T-helper 1 cell treated with Interleukin-12 subunit alpha and Interleukin-12 subunit beta and Interleukin-4 antibody, amounts not matched to agents 30 μg/mL and 1 μg/mL, for 36 hours (primary cell): ENCODE measurements at regions not wholly inside any gene's neighbourhood (a gene's known extent, or its start where the extent isn't known, plus 50 kb on each side); places are given as distances from the start of the nearest gene placed in this dataset.

ENCODE experiments used
- H3K27ac Mint-ChIP-seq: one replicate; pipeline ENCODE4 v1.8.0; 2021; ENCODE audit warnings: mild to moderate bottlenecking, mixed read lengths
- H3K27me3 Mint-ChIP-seq: one replicate; pipeline ENCODE4 v1.8.0; 2021; ENCODE audit warnings: low read depth, mixed read lengths
- H3K36me3 Mint-ChIP-seq: one replicate; pipeline ENCODE4 v1.8.0; 2021; ENCODE audit warnings: low read depth, mixed read lengths
- H3K4me1 Mint-ChIP-seq: one replicate; pipeline ENCODE4 v1.8.0; 2021; ENCODE audit warnings: low read depth, mixed read lengths
- H3K4me3 Mint-ChIP-seq: one replicate; pipeline ENCODE4 v1.8.0; 2021; ENCODE audit warnings: mild to moderate bottlenecking, moderate library complexity, mixed read lengths
- H3K9me3 Mint-ChIP-seq: one replicate; pipeline ENCODE4 v1.8.0; 2021; ENCODE audit warnings: mixed read lengths

DNA sequence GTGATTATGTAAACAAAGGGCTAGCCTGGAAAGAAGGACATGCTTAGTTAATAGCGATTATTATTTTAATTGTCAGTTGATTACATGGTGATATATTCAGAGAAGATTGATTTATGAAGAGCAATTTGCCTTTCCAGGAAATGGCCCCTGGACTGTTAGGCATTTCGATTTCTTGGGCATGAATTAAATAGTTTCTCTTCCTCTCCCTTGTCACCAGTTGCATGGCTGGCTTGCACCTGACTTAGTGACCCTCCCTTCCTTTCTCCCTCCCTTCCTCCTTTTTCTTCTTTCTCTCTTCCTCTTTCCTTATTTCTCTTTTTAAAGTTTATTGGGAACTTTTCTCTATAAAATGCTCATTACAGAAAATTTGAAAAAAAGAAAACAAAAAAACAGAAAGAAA is 235.4 kb downstream of the CDC5L start:
- Mint-ChIP-seq H3K27ac (no peak overlapping the region), H3K9me3 (no peaks in the 10 kb centered on the region), H3K27me3 (peaks cover 3% of the 10 kb centered on the region), H3K36me3 (no peaks in the 10 kb centered on the region), H3K4me1 (peaks cover 3% of the 10 kb centered on the region), H3K4me3 (no peak overlapping the region)

DNA sequence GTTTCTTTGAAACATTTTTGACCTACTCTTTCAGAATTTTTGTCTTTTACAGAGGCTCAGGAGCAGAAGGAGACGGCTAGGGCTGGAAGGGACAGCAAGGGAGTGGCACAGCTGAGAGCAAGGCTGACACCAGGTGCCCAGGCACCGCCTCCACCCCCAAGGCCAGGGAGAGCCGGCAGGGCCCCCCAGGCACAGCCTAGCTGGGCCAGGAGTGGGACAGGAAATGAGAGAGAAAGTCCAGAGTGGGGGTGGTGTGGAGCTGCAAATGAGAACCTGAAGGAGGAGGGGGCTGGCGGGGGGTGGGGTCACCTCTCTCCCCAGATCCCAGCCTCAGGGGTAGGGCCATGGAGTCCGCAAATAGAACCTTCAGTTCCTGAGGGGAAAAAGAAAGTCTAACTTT is 236.7 kb downstream of the CDC5L start:
- H3K4me3 Mint-ChIP-seq = no peak overlapping the region
- H3K4me1 Mint-ChIP-seq = peaks cover 3% of the 10 kb centered on the region
- H3K27me3 Mint-ChIP-seq = peaks cover 3% of the 10 kb centered on the region
- no peaks in the 10 kb centered on the region for H3K9me3 Mint-ChIP-seq
- no peaks in the 10 kb centered on the region for H3K36me3 Mint-ChIP-seq
- no peak overlapping the region for H3K27ac Mint-ChIP-seq

DNA sequence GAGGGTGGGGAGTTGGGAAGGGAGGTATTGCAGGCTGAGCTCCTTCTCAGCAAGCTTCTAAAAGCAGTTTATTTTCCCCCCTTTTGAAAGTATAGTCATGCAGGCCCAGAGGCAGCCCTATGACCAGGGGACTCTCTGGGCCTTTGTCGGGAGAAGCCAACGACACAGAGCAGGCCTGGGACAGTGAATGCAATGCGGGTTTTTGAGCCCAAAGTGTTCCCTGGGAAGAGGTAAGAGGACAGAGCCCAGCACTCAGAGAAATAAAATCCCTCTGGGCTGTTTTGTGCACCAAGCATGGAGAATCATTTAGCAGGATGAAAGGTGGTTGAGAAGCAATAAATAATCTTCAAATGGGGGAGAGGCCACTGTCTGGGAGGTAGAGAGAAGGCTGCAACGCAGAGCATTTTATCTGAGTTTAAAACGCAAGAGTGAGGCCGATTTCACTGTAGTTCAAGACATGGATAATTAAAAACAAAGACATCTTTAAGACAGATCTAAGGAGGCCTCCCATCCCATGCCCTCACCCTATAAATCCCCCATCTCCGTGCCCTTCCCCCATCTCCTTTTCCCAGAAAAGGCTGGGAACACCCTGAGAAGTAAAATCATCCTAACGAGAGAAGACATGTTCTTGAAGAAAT is 237.5 kb downstream of the CDC5L start:
- Mint-ChIP-seq H3K27ac (no peak overlapping the region), H3K4me1 (peaks cover 3% of the 10 kb centered on the region), H3K4me3 (no peak overlapping the region), H3K27me3 (peaks cover 3% of the 10 kb centered on the region), H3K36me3 (no peaks in the 10 kb centered on the region), H3K9me3 (no peaks in the 10 kb centered on the region)

DNA sequence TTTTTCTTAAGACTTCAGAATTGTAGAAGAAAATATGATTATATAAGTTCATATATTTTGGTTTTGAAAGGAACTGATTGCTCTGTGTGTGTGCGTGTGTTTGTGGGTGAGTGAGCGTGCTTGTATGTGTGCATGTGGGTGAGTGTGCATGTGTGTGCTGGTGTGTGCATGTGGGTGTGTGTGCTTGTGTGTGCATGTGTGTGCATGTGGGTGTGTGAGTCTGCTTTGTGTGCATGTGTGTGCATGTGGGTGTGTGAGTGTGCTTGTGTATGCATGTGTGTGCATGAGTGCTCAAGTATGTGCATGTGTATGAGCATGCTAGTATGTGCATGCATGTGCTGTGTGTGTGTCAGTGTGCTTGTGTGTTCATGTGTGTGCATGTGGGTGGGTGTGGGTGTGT is 238.5 kb downstream of the CDC5L start:
- H3K4me1 Mint-ChIP-seq = peaks cover 3% of the 10 kb centered on the region
- H3K27ac Mint-ChIP-seq = no peak overlapping the region
- H3K9me3 Mint-ChIP-seq = no peaks in the 10 kb centered on the region
- peaks cover 3% of the 10 kb centered on the region for H3K27me3 Mint-ChIP-seq
- no peaks in the 10 kb centered on the region for H3K36me3 Mint-ChIP-seq
- H3K4me3 Mint-ChIP-seq = no peak overlapping the region

DNA sequence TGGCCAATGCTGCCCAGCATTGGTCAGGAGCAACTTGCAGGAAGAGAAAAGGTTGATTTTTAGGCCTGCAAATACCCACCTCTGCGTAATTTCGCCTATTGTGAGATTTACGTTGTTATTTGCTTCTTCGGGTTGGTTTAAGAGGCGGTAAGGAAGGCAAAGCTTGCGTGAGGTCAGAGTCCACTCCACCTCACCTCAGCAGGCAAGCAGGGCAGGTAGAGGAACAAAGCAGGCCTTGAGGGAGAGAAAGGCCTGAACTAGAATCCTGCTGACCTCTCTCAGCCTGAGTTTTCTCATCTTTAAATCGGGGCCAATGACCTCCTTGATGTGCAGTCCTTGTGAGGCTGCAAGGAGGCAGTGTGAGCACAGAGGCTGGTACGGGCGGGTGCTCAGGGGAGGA is 239.1 kb downstream of the CDC5L start:
- no peak overlapping the region for H3K27ac Mint-ChIP-seq
- no peaks in the 10 kb centered on the region for H3K9me3 Mint-ChIP-seq
- H3K27me3 Mint-ChIP-seq = peaks cover 3% of the 10 kb centered on the region
- no peak overlapping the region for H3K4me3 Mint-ChIP-seq
- no peaks in the 10 kb centered on the region for H3K36me3 Mint-ChIP-seq
- peaks cover 3% of the 10 kb centered on the region for H3K4me1 Mint-ChIP-seq

DNA sequence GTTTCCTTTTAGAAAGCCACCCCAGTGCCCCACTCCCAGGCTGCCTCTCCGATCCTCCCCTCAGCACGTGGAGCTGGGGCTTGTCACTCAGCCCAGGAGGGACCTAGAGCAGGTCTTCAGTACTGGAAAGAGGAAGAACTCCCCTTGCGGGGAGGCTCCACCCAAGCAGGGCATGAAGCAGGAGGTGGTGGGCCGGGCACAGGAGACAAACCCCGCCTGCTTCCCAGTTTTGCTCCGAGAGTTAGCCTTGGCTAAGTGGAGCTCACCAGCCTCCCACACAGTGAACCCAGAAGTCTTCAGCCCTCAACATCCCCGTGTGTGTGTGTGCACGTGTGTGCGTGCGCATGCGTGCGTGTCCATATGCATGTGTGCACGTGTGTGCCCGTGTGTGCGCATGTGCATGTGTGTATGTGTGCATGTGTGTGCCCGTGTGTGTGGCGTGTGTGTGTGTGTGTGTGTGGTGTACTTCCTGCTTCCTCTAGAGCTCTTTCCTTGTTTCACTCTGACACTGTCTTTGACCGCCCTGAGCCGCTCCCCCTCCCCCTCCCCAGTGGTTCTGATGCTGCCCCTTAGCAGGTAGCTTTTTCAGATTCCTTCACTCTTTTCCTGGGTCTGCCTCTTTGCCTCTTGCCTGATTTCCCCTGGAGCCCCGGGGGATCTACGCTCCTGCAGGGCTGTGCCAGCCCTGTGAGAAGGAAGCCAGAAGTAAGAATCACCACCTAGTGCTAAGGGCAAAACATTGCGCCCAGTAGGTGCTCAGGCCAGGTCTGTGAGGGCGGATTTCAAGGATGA is 239.8 kb downstream of the CDC5L start:
- peaks cover 3% of the 10 kb centered on the region for H3K4me1 Mint-ChIP-seq
- no peaks in the 10 kb centered on the region for H3K36me3 Mint-ChIP-seq
- no peaks in the 10 kb centered on the region for H3K9me3 Mint-ChIP-seq
- H3K27ac Mint-ChIP-seq = no peak overlapping the region
- H3K27me3 Mint-ChIP-seq = peaks cover 3% of the 10 kb centered on the region
- no peak overlapping the region for H3K4me3 Mint-ChIP-seq

DNA sequence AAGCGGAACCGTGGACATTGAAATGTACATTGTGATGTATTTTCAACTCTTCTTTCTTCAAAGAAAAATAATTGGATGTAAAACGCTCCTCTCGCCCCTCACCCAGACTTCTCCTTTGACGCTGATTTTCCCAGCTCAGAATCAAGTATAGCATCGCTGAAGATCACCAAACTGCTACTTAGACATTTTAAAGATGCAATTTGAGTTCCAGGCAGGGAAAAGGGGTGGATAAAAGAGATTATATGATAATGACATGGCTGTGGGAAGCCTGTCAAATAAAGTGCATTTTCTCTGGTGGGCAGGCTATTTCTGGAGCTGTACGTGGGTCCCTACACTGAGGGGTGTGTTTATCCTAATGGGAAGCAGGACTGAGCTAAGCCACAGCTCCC is 240.4 kb downstream of the CDC5L start:
- H3K4me1 Mint-ChIP-seq = peaks cover 3% of the 10 kb centered on the region
- H3K4me3 Mint-ChIP-seq = no peak overlapping the region
- H3K27me3 Mint-ChIP-seq = no peaks in the 10 kb centered on the region
- no peak overlapping the region for H3K27ac Mint-ChIP-seq
- no peaks in the 10 kb centered on the region for H3K36me3 Mint-ChIP-seq
- H3K9me3 Mint-ChIP-seq = no peaks in the 10 kb centered on the region

DNA sequence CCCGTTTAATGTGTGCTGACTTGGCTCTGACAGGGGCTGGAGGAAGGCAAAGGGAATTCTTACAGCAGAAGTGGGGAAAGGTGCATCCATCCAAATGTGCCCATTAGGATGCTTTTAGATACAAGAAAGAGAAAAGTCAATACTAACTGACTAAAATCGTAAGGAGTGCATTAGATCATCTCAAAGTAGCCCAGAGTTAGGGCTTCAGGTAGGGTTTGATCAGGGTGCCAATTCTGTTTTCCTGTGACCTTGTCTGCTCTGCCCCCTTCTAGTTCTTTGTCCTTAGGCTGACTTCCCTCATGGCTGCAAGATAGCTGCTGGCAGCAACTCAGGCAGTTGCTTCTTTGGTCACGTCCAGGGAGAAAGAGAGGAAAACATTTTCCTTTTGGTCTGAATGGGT is 240.8 kb downstream of the CDC5L start:
- Mint-ChIP-seq H3K4me3 (no peak overlapping the region), H3K36me3 (no peaks in the 10 kb centered on the region), H3K27ac (no peak overlapping the region), H3K4me1 (peaks cover 3% of the 10 kb centered on the region), H3K27me3 (no peaks in the 10 kb centered on the region), H3K9me3 (no peaks in the 10 kb centered on the region)

DNA sequence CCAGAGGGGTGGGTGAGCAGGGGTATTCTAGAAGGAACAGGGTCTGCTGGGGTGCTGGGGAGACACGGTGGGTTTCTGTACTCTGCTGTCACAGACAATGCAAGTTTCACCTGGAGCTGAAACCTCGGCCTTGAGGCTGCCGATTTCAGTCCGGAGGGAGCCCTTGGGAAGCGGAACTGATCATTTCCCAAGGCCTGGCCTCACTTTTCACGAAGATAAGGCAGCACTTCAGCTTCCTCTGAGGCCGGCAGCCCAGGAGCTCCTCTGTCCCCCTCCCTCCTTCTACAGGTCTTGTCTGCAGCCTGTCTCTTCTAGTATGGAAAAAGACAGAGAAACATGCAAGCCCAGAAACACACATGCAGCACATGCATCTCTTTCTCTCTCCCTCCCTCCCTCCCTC is 242.1 kb downstream of the CDC5L start:
- Mint-ChIP-seq H3K27ac (no peak overlapping the region), H3K9me3 (no peaks in the 10 kb centered on the region), H3K4me3 (no peak overlapping the region), H3K27me3 (no peaks in the 10 kb centered on the region), H3K36me3 (no peaks in the 10 kb centered on the region), H3K4me1 (peaks cover 3% of the 10 kb centered on the region)

DNA sequence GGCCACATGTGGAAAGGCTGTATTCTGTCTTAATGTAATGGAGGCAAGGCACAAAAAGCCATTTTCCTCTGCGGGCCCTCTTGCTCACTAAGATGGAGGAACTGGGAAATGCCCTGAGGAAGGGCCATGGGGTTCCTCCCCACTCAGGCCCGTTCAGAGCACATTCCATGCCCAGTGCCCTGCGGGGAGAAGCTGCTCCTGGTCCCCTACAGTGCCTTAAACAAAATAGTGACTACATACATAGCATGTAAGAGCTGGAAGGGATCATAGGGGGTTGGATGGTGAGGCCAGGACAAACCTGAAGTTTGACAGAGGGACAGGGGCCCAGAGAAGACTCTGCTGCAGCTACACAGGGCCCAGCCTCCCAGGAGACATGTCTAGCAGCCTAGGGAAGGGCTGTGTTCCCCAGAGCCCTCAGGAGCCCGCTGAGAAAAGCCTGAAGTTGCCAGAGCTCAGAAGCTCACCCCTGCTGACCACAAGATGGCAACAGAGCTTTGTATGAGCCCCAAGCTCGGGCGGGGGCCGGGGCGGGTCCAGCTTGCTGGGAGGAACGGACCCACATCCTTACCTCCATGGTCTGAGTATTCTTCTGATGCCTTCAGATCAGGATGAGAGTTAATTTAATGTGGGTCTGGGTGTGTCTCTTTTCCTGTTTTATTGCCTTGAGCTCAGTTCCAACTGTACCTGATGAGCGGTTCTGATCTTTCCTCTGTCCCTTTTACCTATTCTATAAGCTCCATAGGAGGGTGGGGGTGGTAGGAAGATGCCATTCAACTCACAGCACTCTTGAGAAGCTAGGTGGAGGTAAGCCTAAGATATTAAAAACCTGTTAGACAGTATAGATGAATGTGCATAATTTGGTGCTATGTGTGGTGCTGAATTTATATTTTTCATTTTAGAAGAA is 242.9 kb downstream of the CDC5L start:
- no peak overlapping the region for H3K4me3 Mint-ChIP-seq
- no peak overlapping the region for H3K27ac Mint-ChIP-seq
- H3K36me3 Mint-ChIP-seq = no peaks in the 10 kb centered on the region
- H3K27me3 Mint-ChIP-seq = no peaks in the 10 kb centered on the region
- no peaks in the 10 kb centered on the region for H3K9me3 Mint-ChIP-seq
- H3K4me1 Mint-ChIP-seq = peaks cover 3% of the 10 kb centered on the region

DNA sequence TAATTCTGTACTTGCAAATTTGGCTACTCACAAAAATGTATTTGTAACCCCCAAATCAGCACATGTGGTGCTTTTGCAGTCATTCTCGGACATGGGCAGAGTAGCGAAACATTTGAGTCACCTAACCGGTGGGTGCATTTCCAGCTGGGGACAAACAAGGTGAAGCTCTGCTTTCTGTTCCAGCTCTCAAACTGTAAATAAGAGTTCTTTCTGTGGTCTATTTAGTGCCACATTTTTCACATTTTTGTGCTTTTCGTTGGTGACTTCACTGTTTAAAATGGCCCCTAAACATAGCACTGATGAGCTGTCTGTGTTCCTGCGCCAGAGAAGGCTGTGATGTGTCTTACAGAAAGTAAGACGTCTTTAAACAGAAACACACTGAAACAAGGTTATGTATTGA is 244.5 kb downstream of the CDC5L start:
- Mint-ChIP-seq H3K4me1 (peaks cover 3% of the 10 kb centered on the region), H3K4me3 (no peak overlapping the region), H3K36me3 (no peaks in the 10 kb centered on the region), H3K9me3 (no peaks in the 10 kb centered on the region), H3K27ac (no peak overlapping the region), H3K27me3 (no peaks in the 10 kb centered on the region)

DNA sequence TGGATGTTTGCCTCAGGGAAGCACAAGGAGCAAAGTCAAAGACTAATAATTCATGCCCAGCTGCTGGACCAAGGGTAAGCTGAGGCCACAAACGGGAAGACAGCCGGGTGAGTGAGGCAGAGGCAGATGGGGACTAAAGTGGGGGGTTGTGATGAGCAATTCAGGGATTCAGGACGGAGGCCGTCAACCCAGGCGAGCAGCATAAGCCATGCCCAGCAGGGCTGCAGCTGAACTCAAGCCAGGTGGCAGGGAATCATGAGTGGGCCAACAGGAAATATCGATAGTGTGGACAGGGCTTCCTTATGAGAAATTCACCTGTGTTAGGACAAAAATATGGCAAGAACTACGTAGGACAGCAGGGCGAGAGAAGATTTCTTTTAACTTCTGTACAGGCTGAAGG is 246.8 kb downstream of the CDC5L start:
- Mint-ChIP-seq H3K4me1 (no peaks in the 10 kb centered on the region), H3K9me3 (no peaks in the 10 kb centered on the region), H3K27ac (no peak overlapping the region), H3K4me3 (no peak overlapping the region), H3K27me3 (no peaks in the 10 kb centered on the region), H3K36me3 (no peaks in the 10 kb centered on the region)

DNA sequence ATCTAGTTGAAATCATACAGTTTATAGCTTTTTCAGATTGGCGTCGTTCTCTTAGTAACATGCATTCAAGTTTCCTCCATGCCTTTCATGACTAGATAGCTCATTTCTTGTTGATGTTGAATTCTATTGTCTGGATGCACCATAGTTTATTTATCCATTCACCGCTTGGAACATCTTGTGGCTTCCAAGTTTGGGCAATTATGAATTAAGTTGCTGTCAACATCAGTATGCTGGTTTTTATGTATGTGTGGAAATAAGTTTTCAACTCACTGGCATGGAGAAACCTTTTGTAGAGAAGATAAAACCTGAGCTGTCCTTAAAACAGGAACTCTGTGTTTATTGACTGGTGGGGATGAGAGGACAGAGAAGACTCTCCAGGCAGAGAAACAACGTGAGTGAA is 248.0 kb downstream of the CDC5L start:
- no peaks in the 10 kb centered on the region for H3K9me3 Mint-ChIP-seq
- H3K27me3 Mint-ChIP-seq = no peaks in the 10 kb centered on the region
- no peak overlapping the region for H3K4me3 Mint-ChIP-seq
- H3K27ac Mint-ChIP-seq = no peak overlapping the region
- H3K36me3 Mint-ChIP-seq = no peaks in the 10 kb centered on the region
- H3K4me1 Mint-ChIP-seq = no peaks in the 10 kb centered on the region

DNA sequence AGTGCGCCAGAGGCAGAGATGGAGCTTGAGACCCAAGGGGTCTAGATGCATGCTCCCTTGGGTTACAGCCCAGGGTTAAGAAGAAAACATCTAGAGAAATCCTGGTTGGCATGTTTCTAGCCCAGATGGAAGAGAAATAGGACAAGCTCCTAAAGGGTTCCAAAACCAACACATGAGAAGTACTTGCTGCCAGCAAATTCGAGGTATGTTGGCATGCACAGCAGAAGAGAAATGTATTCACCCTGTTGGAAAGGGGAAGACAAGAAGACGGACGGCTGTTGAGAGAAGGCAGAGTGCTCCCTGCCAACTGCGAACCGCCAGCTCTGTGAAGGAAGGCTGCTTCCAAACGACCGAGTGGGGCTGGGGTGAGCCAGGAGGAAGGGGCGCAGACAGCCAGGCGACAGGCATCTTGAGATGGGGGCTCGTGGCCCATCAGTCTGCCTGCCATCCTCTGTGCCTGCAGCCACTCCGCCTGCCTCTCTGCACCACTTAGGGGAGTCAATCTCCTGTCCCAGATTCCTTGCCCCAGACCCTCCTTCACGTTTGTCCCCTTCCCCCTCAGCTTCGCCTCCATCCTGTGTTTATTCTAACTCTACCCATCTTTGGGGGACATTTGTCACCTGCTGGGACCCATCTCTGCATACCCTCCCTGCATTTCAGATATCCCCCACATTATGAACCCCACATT is 249.2 kb downstream of the CDC5L start:
- Mint-ChIP-seq H3K27me3 (no peaks in the 10 kb centered on the region), H3K9me3 (no peaks in the 10 kb centered on the region), H3K27ac (no peak overlapping the region), H3K4me1 (no peaks in the 10 kb centered on the region), H3K36me3 (no peaks in the 10 kb centered on the region), H3K4me3 (no peak overlapping the region)
